Cardiac fibroblast (primary cell): ENCODE measurements at regions not wholly inside any gene's neighbourhood (a gene's known extent, or its start where the extent isn't known, plus 50 kb on each side); places are given as distances from the start of the nearest gene placed in this dataset.
"Not testable (repeated sequence)": the region's sequence is repeated elsewhere in the genome, so short reads cannot be mapped to it uniquely, and the experiment has no call there.

ENCODE experiments used
- DNase-seq, 2 donors: peaks; one replicate each; pipeline versions ENCODE4 v3.0.0 to v3.0.0-alpha.2; 2010; ENCODE audit warnings: low read depth in 2 of 2
- H3K4me3 ChIP-seq, 2 donors: replicated peaks in 1 of 2; 1 replicate in 1 of 2; 2 replicates in 1 of 2; pipeline ENCODE4 v1.5.1; 2011; ENCODE audit warnings: low read depth in 2 of 2, low read length in 2 of 2, mild to moderate bottlenecking in 2 of 2, moderate library complexity in 1 of 2
- CTCF ChIP-seq: IDR thresholded peaks from one replicate; pipeline ENCODE4 v1.5.1; 2011; ENCODE audit warnings: low read depth, mild to moderate bottlenecking, low read length, inconsistent platforms

GRCh38 chr1:198845851-198846250 lies 207.0 kb downstream of the PTPRC start:
- peak in 1 of 2 donors; percentile 73 for DNase-seq
- TF ChIP-seq CTCF = no peak

GRCh38 chr1:198846556-198846955 lies 207.7 kb downstream of the PTPRC start:
- peak; percentile 17 to 30 for DNase-seq
- TF ChIP-seq CTCF = no peak
- no peak overlapping the region for H3K4me3 ChIP-seq

More at GRCh38 chr1:198845851-198846250, 207.0 kb downstream of the PTPRC start:
- H3K4me3 ChIP-seq = no peak overlapping the region

- H3K4me3 ChIP-seq = no peak overlapping the region
- TF ChIP-seq CTCF = no peak
Measured at GRCh38 chr1:198848206-198848605, 209.4 kb downstream of the PTPRC start.

GRCh38 chr1:198848649-198849048 lies 209.8 kb downstream of the PTPRC start:
- no peak for DNase-seq
- TF ChIP-seq CTCF = no peak
- no peak overlapping the region for H3K4me3 ChIP-seq

More at GRCh38 chr1:198848206-198848605, 209.4 kb downstream of the PTPRC start:
- DNase-seq = peak in 1 of 2 donors; percentile 16

GRCh38 chr1:198849093-198849492 lies 210.3 kb downstream of the PTPRC start:
- no peak for TF ChIP-seq CTCF
- no peak for DNase-seq
- no peak overlapping the region for H3K4me3 ChIP-seq

GRCh38 chr1:198850196-198850595 lies 211.4 kb downstream of the PTPRC start:
- H3K4me3 ChIP-seq = no peak overlapping the region
- TF ChIP-seq CTCF = no peak
- peak in 1 of 2 donors; percentile 9 for DNase-seq

- DNase-seq, H3K4me3 ChIP-seq: not testable (repeated sequence)
Measured at GRCh38 chr1:198850966-198851365, 212.1 kb downstream of the PTPRC start.
